ENCODE measurements at regions not wholly inside any gene's neighbourhood (a gene's known extent, or its start where the extent isn't known, plus 50 kb on each side); places are given as distances from the start of the nearest gene placed in this dataset.
A peak's percentile ranks its signal among the peaks of the same experiment; 100 is the strongest.

DNA sequence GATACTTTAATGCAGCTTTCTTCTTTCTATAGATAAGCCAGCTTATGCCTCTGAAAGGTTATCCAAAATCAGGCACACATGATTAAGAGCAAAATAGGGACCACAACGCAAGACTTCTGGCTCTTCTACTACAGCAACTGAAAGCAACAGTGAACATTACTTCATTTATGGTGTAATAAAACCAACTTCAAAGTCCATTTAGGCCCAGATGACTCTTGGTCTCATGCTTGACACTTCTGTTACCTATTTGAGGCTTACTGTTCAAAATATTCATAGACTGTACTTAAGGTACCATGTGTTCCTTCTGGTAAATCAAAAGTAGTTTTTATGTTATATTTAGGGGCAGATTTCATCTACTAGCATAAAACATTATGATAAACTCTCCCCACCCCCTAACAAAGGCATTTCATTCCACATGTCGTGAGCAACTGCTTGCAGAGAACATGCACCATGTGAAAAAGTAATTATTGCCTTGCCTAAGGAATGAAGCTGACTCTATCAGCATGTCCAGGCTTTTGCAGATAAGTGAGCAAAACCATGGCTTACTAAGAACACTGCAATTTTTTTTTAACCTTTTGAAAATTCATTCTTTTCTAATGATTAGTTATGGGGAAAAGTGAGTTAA is 154.9 kb upstream of the ITGB1 start:
- peaks cover 6 to 10% (median 10%) of the 10 kb centered on the region in 3 donors for H3K27me3 Mint-ChIP-seq (ENCODE audit: low read depth in 3 of 3)
- peak overlapping the region in 5 of 6 donors; percentile 7 to 88 (median 61) for H3K27ac Mint-ChIP-seq
- no peaks in the 10 kb centered on the region for H3K9me3 Mint-ChIP-seq
- H3K4me3 Mint-ChIP-seq = peak overlapping the region in 4 of 5 donors; percentile 17 to 80 (median 50)
- DNase-seq = no peak
- peaks cover 90 to 97% of the 10 kb centered on the region in 2 donors for H3K4me1 Mint-ChIP-seq
- H3K36me3 Mint-ChIP-seq = no peaks in the 10 kb centered on the region

DNA sequence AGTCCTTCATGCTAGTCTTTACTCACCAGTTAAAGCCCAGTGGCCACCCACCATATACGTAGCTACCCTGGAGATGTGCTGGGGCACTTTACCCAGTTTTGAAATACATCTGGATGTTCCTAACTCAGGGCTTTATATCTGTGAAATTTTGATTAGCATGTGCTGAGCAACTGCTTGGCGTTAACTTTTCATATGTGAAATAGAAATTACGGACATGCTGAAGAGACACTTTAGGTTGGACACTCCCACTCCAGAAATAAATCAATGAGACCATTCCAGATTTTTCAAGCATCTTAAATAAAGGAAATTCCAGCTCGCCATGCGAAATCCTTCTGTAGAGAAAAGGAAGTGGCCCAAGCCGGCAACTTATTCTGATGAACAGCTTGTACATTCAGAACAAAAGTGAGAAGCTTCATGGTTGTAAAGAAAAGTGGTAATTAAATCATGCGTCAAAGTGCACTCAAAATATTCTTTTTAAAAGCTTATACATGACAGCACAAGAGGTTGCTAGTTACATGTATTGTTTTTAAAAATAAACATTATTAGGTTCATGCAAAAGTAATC is 153.5 kb upstream of the ITGB1 start:
- Mint-ChIP-seq H3K27ac (peak overlapping the region; percentile 85 to 94 (median 92)), H3K27me3 (ENCODE audit: low read depth in 3 of 3) (peaks cover 0 to 5% (median 5%) of the 10 kb centered on the region in 3 donors), H3K4me1 (peaks cover 82 to 94% of the 10 kb centered on the region in 2 donors), H3K36me3 (no peaks in the 10 kb centered on the region), H3K4me3 (peak overlapping the region in 2 of 5 donors; percentile 50 to 77), H3K9me3 (no peaks in the 10 kb centered on the region)
- DNase-seq = no peak

DNA sequence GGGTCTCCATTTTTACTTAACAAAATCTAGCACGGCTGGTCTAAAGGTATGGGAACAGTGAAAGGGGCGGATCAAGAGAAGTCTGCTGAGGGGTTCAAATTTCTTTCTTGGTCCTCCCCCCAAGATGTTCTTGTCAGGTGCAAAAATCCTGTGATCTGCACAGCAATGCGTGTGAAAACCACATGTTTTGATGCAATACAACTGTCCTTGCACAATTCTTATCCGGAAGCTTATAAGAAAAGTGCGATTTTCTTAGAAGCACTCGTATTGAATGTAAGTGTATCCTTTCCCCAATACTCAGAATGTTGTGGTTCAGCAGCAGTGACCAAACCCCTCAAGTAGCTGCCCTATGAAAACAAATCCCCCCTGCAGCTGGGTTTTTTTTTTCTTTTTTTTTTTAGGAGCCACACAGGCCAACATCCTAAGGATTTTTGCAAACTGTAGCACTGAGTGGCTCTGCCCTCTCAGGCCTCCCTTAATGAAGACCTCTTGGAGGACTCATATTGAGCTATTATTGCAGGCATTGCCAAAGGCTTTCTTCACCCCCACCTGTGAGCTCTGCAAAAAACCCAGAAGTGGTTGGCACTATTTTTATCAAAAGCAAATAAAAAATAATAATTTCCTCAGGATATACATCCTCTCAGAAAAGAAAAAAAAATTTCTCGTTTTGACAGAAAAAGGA is 151.9 kb upstream of the ITGB1 start:
- Mint-ChIP-seq H3K27me3 (ENCODE audit: low read depth in 3 of 3) (peaks cover 0 to 5% (median 5%) of the 10 kb centered on the region in 3 donors), H3K36me3 (no peaks in the 10 kb centered on the region), H3K27ac (peak overlapping the region; percentile 85 to 94 (median 92)), H3K4me3 (peak overlapping the region; percentile 50 to 78 (median 72)), H3K4me1 (peaks cover 67 to 77% of the 10 kb centered on the region in 2 donors), H3K9me3 (no peaks in the 10 kb centered on the region)
- DNase-seq = peak; percentile 69 to 77 (median 70)

DNA sequence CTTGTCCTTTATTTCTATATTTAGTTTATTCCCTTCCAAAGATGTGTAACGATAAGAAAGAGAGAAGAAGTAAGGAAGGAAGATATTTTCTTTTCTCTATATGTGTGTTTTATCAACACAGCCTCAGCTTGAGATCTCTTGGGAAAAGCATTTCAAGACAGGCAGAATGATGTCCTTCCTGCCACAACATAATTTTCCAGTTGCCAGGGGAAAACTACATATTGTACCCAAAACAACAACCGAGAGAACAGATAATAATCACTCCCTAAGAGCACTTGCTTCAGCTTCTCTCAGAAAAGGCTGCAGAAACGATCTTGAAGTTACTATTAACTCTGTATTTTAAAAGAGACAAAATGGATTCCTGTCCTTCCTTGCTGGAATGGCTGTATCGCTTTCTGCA is 151.4 kb upstream of the ITGB1 start:
- peaks cover 62 to 72% of the 10 kb centered on the region in 2 donors for H3K4me1 Mint-ChIP-seq
- no peaks in the 10 kb centered on the region for H3K36me3 Mint-ChIP-seq
- peak overlapping the region; percentile 85 to 94 (median 92) for H3K27ac Mint-ChIP-seq
- peak overlapping the region; percentile 50 to 78 (median 72) for H3K4me3 Mint-ChIP-seq
- H3K9me3 Mint-ChIP-seq = no peaks in the 10 kb centered on the region
- peaks cover 0 to 5% (median 5%) of the 10 kb centered on the region in 3 donors for H3K27me3 Mint-ChIP-seq (ENCODE audit: low read depth in 3 of 3)
- no peak for DNase-seq

DNA sequence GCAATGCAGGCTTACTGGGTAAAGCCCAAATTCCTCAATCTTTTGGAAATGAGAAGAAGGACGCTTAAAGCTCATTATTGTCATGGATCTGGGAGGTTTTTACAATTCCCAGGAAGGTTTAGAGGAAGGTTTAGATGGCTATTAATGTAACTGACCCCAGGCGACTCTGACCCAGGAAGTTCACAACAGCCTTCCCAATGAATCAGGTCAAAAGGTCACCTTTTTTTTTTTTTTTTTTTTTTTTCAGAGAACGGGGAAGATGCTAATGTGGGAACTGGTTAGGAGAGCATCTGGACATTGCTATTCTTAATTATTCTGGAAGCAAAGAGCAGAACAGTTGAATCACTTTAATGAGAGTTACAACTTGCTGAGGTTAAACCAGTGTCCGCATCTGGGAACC is 149.9 kb upstream of the ITGB1 start:
- no peak for DNase-seq
- no peaks in the 10 kb centered on the region for H3K36me3 Mint-ChIP-seq
- H3K27me3 Mint-ChIP-seq (ENCODE audit: low read depth in 3 of 3) = peaks cover 0 to 5% (median 5%) of the 10 kb centered on the region in 3 donors
- H3K9me3 Mint-ChIP-seq = peaks cover 0 to 1% (median 0%) of the 10 kb centered on the region in 6 donors
- H3K4me1 Mint-ChIP-seq = peaks cover 53 to 58% of the 10 kb centered on the region in 2 donors
- H3K27ac Mint-ChIP-seq = peak overlapping the region in 4 of 6 donors; percentile 56 to 85 (median 76)
- H3K4me3 Mint-ChIP-seq = peak overlapping the region in 2 of 5 donors; percentile 6 to 35

- H3K4me3 Mint-ChIP-seq = no peak overlapping the region
- H3K4me1 Mint-ChIP-seq = peaks cover 43 to 46% of the 10 kb centered on the region in 2 donors
- no peak for DNase-seq
- peak overlapping the region in 5 of 6 donors; percentile 1 to 77 (median 12) for H3K27ac Mint-ChIP-seq
- H3K9me3 Mint-ChIP-seq = peaks cover 0 to 1% (median 0%) of the 10 kb centered on the region in 6 donors
- H3K36me3 Mint-ChIP-seq = no peaks in the 10 kb centered on the region
- H3K27me3 Mint-ChIP-seq (ENCODE audit: low read depth in 3 of 3) = peaks cover 0 to 6% (median 5%) of the 10 kb centered on the region in 3 donors
Measured at GRCh38 chr10:33106767-33107166, 148.7 kb upstream of the ITGB1 start.

DNA sequence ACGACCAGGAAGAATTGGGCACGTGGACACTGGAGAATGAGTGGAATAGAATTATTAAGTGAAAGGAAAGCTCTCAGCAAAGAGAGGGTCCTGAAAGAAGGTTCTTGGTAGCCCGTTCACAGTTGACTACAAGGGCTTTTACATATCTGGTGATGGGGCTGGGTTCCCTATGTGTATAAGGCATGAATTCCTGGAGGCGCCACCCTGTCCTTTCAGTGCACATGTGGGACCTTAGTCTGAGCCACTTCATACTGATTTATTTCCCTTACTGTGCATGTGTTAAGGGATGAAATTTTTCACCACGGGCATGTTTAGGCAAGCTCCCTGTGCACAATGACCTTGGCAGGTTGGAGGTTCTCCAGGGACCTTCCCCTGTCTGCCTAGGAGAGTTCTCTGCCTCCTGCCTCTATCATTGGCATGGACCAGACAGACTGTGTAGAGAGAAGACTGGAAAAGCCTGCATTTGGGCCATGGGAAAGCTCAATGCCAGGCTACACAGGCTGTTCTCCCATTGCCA is 145.9 kb upstream of the ITGB1 start:
- no peaks in the 10 kb centered on the region for H3K36me3 Mint-ChIP-seq
- no peak overlapping the region for H3K4me3 Mint-ChIP-seq
- peaks cover 0 to 4% (median 2%) of the 10 kb centered on the region in 3 donors for H3K27me3 Mint-ChIP-seq (ENCODE audit: low read depth in 3 of 3)
- no peak for DNase-seq
- peaks cover 34 to 43% of the 10 kb centered on the region in 2 donors for H3K4me1 Mint-ChIP-seq
- peak overlapping the region in 2 of 6 donors; percentile 33 to 79 for H3K27ac Mint-ChIP-seq
- peaks cover 0 to 1% (median 0%) of the 10 kb centered on the region in 6 donors for H3K9me3 Mint-ChIP-seq

- DNase-seq = no peak
- Mint-ChIP-seq H3K36me3 (no peaks in the 10 kb centered on the region), H3K27ac (peak overlapping the region in 2 of 6 donors; percentile 25 to 82), H3K9me3 (peaks cover 0 to 1% (median 0%) of the 10 kb centered on the region in 6 donors), H3K27me3 (ENCODE audit: low read depth in 3 of 3) (peaks cover 0 to 4% (median 2%) of the 10 kb centered on the region in 3 donors), H3K4me3 (no peak overlapping the region), H3K4me1 (peaks cover 32 to 43% of the 10 kb centered on the region in 2 donors)
Measured at GRCh38 chr10:33102071-33102470, 144.0 kb upstream of the ITGB1 start.

- H3K27ac Mint-ChIP-seq = peak overlapping the region; percentile 31 to 82 (median 72)
- DNase-seq = no peak
- peaks cover 34 to 46% of the 10 kb centered on the region in 2 donors for H3K4me1 Mint-ChIP-seq
- H3K36me3 Mint-ChIP-seq = no peaks in the 10 kb centered on the region
- H3K27me3 Mint-ChIP-seq (ENCODE audit: low read depth in 3 of 3) = peaks cover 0 to 4% (median 2%) of the 10 kb centered on the region in 3 donors
- peaks cover 0 to 1% (median 0%) of the 10 kb centered on the region in 6 donors for H3K9me3 Mint-ChIP-seq
- no peak overlapping the region for H3K4me3 Mint-ChIP-seq
Measured at GRCh38 chr10:33101392-33101787, 143.4 kb upstream of the ITGB1 start.

DNA sequence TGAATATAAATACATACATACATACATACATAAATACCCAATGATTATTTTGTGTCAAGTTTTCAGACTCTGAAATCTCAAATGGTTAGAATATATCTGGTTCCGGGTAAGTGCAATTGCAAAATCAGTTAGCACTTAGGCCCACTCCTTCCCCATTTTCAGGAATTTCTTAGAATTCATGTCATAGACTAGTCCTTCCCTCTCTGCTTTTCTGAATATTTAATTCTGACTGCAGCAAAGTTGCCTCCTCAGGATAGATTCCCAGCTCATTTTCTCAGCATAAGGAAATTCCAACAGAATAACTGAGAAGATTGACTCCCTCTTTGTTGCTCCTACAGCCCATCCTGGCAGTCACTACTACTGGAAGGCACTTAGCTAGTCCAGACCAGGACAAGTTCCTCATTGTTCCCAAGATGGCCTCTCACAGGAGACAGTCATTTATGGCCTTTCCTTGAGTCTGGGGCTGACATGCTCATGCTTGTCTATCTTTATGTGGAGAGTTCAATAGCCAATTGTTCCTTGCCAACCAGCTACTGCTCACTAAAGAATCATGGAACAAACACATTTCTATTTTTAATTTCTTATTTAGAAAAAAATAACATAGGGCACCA is 142.9 kb upstream of the ITGB1 start:
- no peak for DNase-seq
- Mint-ChIP-seq H3K27ac (peak overlapping the region; percentile 31 to 82 (median 65)), H3K36me3 (no peaks in the 10 kb centered on the region), H3K27me3 (ENCODE audit: low read depth in 3 of 3) (peaks cover 0 to 4% (median 2%) of the 10 kb centered on the region in 3 donors), H3K9me3 (peaks cover 0 to 1% (median 0%) of the 10 kb centered on the region in 6 donors), H3K4me1 (peaks cover 34 to 46% of the 10 kb centered on the region in 2 donors), H3K4me3 (no peak overlapping the region)

GRCh38 chr10:33099748-33100147 is 141.7 kb upstream of the ITGB1 start:
- peak overlapping the region; percentile 73 to 85 (median 75) for H3K4me3 Mint-ChIP-seq
- peaks cover 0 to 4% (median 2%) of the 10 kb centered on the region in 3 donors for H3K27me3 Mint-ChIP-seq (ENCODE audit: low read depth in 3 of 3)
- no peak for DNase-seq
- H3K9me3 Mint-ChIP-seq = peaks cover 0 to 3% (median under 1%) of the 10 kb centered on the region in 6 donors
- peaks cover 34 to 46% of the 10 kb centered on the region in 2 donors for H3K4me1 Mint-ChIP-seq
- peak overlapping the region; percentile 66 to 91 (median 82) for H3K27ac Mint-ChIP-seq
- H3K36me3 Mint-ChIP-seq = peaks cover 0 to 1% (median under 1%) of the 10 kb centered on the region in 3 donors

DNA sequence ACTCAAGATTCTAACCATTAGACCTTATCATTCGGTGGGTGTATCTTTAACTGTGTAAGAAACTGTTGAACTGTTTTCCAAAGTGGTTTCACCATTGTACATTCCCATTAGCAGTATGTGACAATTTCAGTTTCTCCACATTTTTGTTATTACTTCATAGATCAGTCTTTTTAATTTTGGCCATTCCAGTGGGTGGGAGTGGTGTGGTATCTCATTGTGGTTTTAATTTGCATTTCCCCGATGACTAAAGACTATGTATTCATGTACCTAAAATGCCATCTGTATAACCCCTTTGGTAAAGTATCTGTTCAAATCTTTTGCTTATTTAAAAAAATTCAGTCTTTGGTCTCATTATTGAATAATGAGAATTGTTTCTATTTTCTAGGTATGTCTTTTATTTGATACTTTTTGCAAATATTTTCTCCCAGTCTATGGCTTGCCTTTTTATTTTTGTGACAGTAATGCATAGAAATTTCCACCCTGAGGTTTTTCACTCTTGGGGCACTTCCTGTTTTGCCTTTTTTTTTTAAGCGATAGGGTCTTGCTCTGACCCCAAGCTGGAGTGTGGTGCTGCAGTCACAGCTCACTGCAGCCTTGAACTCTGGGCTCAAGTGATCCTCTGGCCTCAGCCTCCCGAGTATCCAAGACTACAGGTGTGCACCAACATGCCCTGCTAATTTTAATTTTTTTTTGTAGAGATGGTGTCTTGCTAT is 141.1 kb upstream of the ITGB1 start:
- H3K36me3 Mint-ChIP-seq = peaks cover 0 to 3% (median 3%) of the 10 kb centered on the region in 3 donors

More for the DNA sequence above, 141.1 kb upstream of the ITGB1 start:
- peaks cover 34 to 46% of the 10 kb centered on the region in 2 donors for H3K4me1 Mint-ChIP-seq
- peak overlapping the region; percentile 66 to 91 (median 82) for H3K27ac Mint-ChIP-seq
- H3K27me3 Mint-ChIP-seq (ENCODE audit: low read depth in 3 of 3) = peaks cover 0 to 4% (median 2%) of the 10 kb centered on the region in 3 donors
- peaks cover 0 to 6% (median 2%) of the 10 kb centered on the region in 6 donors for H3K9me3 Mint-ChIP-seq
- peak overlapping the region; percentile 73 to 85 (median 75) for H3K4me3 Mint-ChIP-seq
- peak in 1 of 3 donors; percentile 22 for DNase-seq
